ENCODE measurements at regions not wholly inside any gene's neighbourhood (a gene's known extent, or its start where the extent isn't known, plus 50 kb on each side); places are given as distances from the start of the nearest gene placed in this dataset.

GRCh38 chr15:91525751-91526150 is 327.8 kb upstream of the SLCO3A1 start:
- no peak for TF ChIP-seq CTCF (IDR thresholded peaks at IDR 0.05; ENCODE audit: borderline replicate concordance)
- Histone ChIP-seq H3K27ac (replicated peaks) (peak overlapping the region; percentile 49), H3K36me3 (no peaks in the 10 kb centered on the region), H3K4me3 (no peak overlapping the region), H3K4me1 (peaks cover 7% of the 10 kb centered on the region), H3K9me3 (replicated peaks) (peaks cover 5% of the 10 kb centered on the region), H3K27me3 (ENCODE audit: low read depth) (peaks cover 3% of the 10 kb centered on the region)
- DNase-seq = no peak
- intact Hi-C loops (cut with micrococcal nuclease) = no loop called here

- H3K36me3 ChIP-seq = no peaks in the 10 kb centered on the region
- no peak overlapping the region for H3K4me3 ChIP-seq
- TF ChIP-seq CTCF (IDR thresholded peaks at IDR 0.05; ENCODE audit: borderline replicate concordance) = no peak
- DNase-seq = no peak
- peaks cover 3% of the 10 kb centered on the region for H3K27me3 ChIP-seq (ENCODE audit: low read depth)
- peaks cover 7% of the 10 kb centered on the region for H3K4me1 ChIP-seq
- peaks cover 5% of the 10 kb centered on the region for H3K9me3 ChIP-seq (replicated peaks)
- intact Hi-C loops (cut with micrococcal nuclease) = no loop called here
- peak overlapping the region; percentile 49 for H3K27ac ChIP-seq (replicated peaks)
These were observed 327.1 kb upstream of the SLCO3A1 start for GRCh38 chr15:91526424-91526823.

GRCh38 chr15:91528801-91529200 is 324.7 kb upstream of the SLCO3A1 start:
- Histone ChIP-seq H3K36me3 (no peaks in the 10 kb centered on the region), H3K27me3 (ENCODE audit: low read depth) (peaks cover 3% of the 10 kb centered on the region), H3K4me1 (peaks cover 9% of the 10 kb centered on the region), H3K27ac (replicated peaks) (no peak overlapping the region), H3K4me3 (no peak overlapping the region), H3K9me3 (replicated peaks) (peaks cover 5% of the 10 kb centered on the region)
- intact Hi-C loops (cut with micrococcal nuclease) = no loop called here
- no peak for DNase-seq
- no peak for TF ChIP-seq CTCF (IDR thresholded peaks at IDR 0.05; ENCODE audit: borderline replicate concordance)

GRCh38 chr15:91529534-91529933 is 324.0 kb upstream of the SLCO3A1 start:
- peaks cover 9% of the 10 kb centered on the region for H3K4me1 ChIP-seq
- no peaks in the 10 kb centered on the region for H3K36me3 ChIP-seq
- no peak for TF ChIP-seq CTCF (IDR thresholded peaks at IDR 0.05; ENCODE audit: borderline replicate concordance)
- H3K27me3 ChIP-seq (ENCODE audit: low read depth) = peaks cover 3% of the 10 kb centered on the region
- H3K9me3 ChIP-seq (replicated peaks) = peaks cover 4% of the 10 kb centered on the region
- H3K27ac ChIP-seq (replicated peaks) = no peak overlapping the region
- DNase-seq = no peak
- intact Hi-C loops (cut with micrococcal nuclease) = no loop called here
- no peak overlapping the region for H3K4me3 ChIP-seq

GRCh38 chr15:91530279-91530678 is 323.2 kb upstream of the SLCO3A1 start:
- intact Hi-C loops (cut with micrococcal nuclease) = no loop called here

More at GRCh38 chr15:91530279-91530678, 323.2 kb upstream of the SLCO3A1 start:
- DNase-seq = no peak
- no peak for TF ChIP-seq CTCF (IDR thresholded peaks at IDR 0.05; ENCODE audit: borderline replicate concordance)
- Histone ChIP-seq H3K4me1 (peaks cover 9% of the 10 kb centered on the region), H3K27me3 (ENCODE audit: low read depth) (peaks cover 3% of the 10 kb centered on the region), H3K36me3 (no peaks in the 10 kb centered on the region), H3K4me3 (no peak overlapping the region), H3K9me3 (replicated peaks) (no peaks in the 10 kb centered on the region), H3K27ac (replicated peaks) (no peak overlapping the region)

Measured in left ventricle myocardium inferior (tissue), 1 donor.